ENCODE measurements at regions not wholly inside any gene's neighbourhood (a gene's known extent, or its start where the extent isn't known, plus 50 kb on each side); places are given as distances from the start of the nearest gene placed in this dataset.
A peak's percentile ranks its signal among the peaks of the same experiment; 100 is the strongest.

DNA sequence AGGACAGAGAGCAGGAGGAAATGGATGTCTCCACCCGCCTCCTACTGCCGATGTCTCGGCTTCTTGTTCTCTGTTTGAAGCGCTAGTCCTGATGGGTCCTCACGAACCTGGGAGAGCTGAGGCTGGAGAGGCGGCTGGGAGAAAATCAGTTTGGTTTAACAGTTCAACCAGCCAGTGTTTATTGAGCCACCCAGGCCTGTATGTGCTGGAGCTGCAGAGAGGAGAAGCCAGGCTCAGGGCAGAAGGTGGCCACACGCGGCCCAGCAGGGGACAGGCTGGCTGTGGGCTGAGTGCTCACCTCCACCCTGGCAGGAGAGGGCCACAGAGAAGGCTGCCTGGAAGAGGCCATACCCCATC lies 202.1 kb downstream of the CYP26B1 start:
- Histone ChIP-seq H3K27ac (no peak overlapping the region), H3K36me3 (no peaks in the 10 kb centered on the region), H3K4me3 (no peak overlapping the region), H3K9me3 (no peaks in the 10 kb centered on the region), H3K4me1 (no peaks in the 10 kb centered on the region), H3K27me3 (no peaks in the 10 kb centered on the region)
- ATAC-seq: no peak
- TF ChIP-seq, protein P1, sequence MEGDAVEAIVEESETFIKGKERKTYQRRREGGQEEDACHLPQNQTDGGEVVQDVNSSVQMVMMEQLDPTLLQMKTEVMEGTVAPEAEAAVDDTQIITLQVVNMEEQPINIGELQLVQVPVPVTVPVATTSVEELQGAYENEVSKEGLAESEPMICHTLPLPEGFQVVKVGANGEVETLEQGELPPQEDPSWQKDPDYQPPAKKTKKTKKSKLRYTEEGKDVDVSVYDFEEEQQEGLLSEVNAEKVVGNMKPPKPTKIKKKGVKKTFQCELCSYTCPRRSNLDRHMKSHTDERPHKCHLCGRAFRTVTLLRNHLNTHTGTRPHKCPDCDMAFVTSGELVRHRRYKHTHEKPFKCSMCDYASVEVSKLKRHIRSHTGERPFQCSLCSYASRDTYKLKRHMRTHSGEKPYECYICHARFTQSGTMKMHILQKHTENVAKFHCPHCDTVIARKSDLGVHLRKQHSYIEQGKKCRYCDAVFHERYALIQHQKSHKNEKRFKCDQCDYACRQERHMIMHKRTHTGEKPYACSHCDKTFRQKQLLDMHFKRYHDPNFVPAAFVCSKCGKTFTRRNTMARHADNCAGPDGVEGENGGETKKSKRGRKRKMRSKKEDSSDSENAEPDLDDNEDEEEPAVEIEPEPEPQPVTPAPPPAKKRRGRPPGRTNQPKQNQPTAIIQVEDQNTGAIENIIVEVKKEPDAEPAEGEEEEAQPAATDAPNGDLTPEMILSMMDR (IDR thresholded peaks at IDR 0.05): no peak
- intact Hi-C loops (cut with DNase I): no loop called here
- DNase-seq: no peak

DNA sequence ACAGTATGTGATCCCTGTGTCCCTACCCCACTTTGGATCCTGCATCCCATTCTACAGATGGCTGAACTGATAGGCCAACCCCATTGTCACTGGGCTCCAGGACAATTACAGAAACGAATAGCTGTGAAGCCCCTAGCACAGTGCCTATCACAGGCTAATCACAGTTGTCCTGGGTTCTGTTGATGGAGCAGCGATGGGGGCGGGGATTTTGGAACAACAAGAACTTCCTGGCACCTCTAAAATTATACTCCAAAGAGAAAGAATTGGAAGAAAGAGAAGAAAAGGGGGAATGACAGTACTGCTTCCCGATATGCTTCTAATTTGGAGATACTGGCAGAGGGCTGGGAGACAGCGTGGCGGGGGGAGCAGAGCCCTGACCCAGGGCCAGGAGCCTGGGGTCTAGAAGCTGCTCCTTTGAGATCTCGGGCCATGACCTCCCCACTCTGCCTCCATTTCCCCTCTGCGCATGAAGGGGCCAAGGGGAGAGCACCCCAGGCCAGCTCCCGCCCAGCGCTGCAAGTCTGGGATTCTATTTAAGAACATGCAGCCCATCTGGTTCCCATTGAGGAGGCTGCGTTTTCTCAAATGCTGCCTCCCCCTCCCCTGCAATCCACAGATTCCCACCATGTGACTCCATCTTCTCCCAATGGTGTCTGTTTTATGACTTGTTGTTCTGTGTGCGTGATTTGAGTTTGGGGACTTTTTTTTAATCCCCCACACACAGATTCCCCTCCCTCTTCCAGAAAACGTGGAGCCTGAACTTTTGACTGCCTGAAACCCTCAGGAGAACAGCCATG lies 202.7 kb downstream of the CYP26B1 start:
- no peaks in the 10 kb centered on the region for H3K9me3 ChIP-seq
- H3K4me3 ChIP-seq: no peak overlapping the region
- TF ChIP-seq, protein P1 (IDR thresholded peaks at IDR 0.05): no peak
- no peaks in the 10 kb centered on the region for H3K27me3 ChIP-seq
- ATAC-seq (no peak), DNase-seq (no peak)
- H3K36me3 ChIP-seq: no peaks in the 10 kb centered on the region
- no peaks in the 10 kb centered on the region for H3K4me1 ChIP-seq
- no peak overlapping the region for H3K27ac ChIP-seq
- intact Hi-C loops (cut with DNase I): no loop called here

DNA sequence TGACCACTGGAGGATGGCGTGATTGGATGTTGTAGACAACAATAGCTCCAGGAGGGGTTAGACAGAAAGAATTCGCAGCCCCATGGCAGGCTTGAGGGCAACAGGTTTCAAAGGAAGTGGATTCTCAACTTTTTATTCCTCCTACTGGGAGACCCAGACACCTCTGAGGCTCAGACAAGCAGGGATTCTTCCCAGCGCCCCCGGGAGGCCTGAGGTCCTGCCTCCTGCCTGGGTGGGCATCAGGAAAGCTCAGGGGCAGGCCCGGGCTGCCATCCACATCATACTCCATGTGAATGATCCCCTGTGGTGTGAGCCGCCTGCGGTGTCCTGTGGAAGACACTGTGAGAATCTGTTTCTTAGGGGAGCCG lies 203.5 kb downstream of the CYP26B1 start:
- Histone ChIP-seq H3K9me3 (no peaks in the 10 kb centered on the region), H3K27me3 (no peaks in the 10 kb centered on the region), H3K4me1 (no peaks in the 10 kb centered on the region), H3K27ac (no peak overlapping the region), H3K4me3 (no peak overlapping the region), H3K36me3 (no peaks in the 10 kb centered on the region)
- TF ChIP-seq, protein P1 (IDR thresholded peaks at IDR 0.05): no peak
- intact Hi-C loops (cut with DNase I): no loop called here
- peak in 1 of 4 donors; percentile 71 for DNase-seq
- ATAC-seq: no peak

DNA sequence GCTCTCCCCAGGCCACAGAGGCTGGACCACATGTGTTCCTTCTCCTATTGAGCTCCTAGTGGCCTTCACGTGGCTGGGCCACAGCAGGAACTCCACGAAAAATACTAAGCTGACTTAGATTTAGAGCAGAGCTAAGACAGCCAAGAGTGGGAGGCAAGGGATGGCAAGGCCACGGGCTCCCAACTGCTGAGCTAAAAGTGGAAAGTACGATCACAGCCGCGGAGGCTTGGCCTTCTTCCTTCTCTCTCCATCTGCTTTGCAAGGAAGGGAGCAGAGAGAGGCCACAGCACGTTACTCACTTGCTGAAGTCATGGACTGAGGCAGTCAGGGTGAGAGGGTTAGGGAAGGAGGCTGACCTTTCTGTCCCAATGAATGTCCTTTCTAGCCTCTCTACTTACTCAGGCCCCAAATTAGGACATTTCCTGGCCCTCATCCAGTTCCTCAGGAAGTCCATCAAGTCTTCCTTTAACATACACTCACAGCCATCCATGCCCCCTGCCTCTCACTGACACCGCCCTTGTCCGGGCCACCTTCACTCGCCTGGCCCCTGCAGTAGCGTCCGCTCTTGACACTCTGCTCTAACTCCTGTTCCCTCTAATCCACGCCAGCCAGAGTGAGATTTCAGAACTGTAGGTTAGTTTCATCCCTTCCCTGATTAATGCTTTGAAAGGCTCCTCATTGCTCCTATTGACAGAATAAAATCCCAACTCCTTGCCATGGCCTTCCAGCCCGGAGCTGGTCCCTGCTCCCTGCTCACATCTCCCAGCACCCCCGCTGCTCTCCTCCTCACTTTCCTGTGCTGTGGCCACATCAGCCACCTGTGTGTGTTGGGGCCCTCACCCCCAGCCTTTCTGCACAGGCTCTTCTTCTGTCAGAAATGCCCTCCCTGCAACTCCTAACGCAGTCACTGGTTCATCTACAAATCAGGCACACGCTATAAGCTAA lies 204.2 kb downstream of the CYP26B1 start:
- TF ChIP-seq, protein P1 (IDR thresholded peaks at IDR 0.05): no peak
- no peak overlapping the region for H3K27ac ChIP-seq
- intact Hi-C loops (cut with DNase I): no loop called here
- DNase-seq: no peak
- no peaks in the 10 kb centered on the region for H3K27me3 ChIP-seq
- no peaks in the 10 kb centered on the region for H3K9me3 ChIP-seq
- no peak for ATAC-seq
- no peak overlapping the region for H3K4me3 ChIP-seq
- H3K4me1 ChIP-seq: no peaks in the 10 kb centered on the region
- no peaks in the 10 kb centered on the region for H3K36me3 ChIP-seq

Data from left lung (tissue), 4 donors.